ENCODE measurements at regions not wholly inside any gene's neighbourhood (a gene's known extent, or its start where the extent isn't known, plus 50 kb on each side); places are given as distances from the start of the nearest gene placed in this dataset.

- no peak for DNase-seq
Observed at GRCh38 chr20:40588891-40589290, 100.1 kb downstream of the MAFB start.

- DNase-seq, result no peak
Observed at GRCh38 chr20:40587038-40587437, 102.0 kb downstream of the MAFB start.

- no peak for DNase-seq
Observed at GRCh38 chr20:40584130-40584809, 104.8 kb downstream of the MAFB start.

- no peak for DNase-seq
Observed at GRCh38 chr20:40583636-40584035, 105.4 kb downstream of the MAFB start.

GRCh38 chr20:40583205-40583604 lies 105.8 kb downstream of the MAFB start:
- DNase-seq, result no peak

- DNase-seq, result no peak
Observed at GRCh38 chr20:40582531-40582930, 106.5 kb downstream of the MAFB start.

GRCh38 chr20:40579701-40580100 lies 109.3 kb downstream of the MAFB start:
- no peak for DNase-seq

GRCh38 chr20:40578961-40579360 lies 110.1 kb downstream of the MAFB start:
- no peak for DNase-seq

GRCh38 chr20:40575851-40576250 lies 113.2 kb downstream of the MAFB start:
- DNase-seq, result no peak

GRCh38 chr20:40572251-40572650 lies 116.8 kb downstream of the MAFB start:
- DNase-seq, result no peak

GRCh38 chr20:40571639-40572038 lies 117.4 kb downstream of the MAFB start:
- DNase-seq, result peak; percentile 50 to 60

GRCh38 chr20:40568200-40568599 lies 120.8 kb downstream of the MAFB start:
- DNase-seq, result no peak

GRCh38 chr20:40565682-40566040 lies 123.4 kb downstream of the MAFB start:
- DNase-seq, result no peak

GRCh38 chr20:40565001-40565681 lies 123.9 kb downstream of the MAFB start:
- no peak for DNase-seq

GRCh38 chr20:40563296-40563950 lies 125.6 kb downstream of the MAFB start:
- no peak for DNase-seq

GRCh38 chr20:40562031-40562430 lies 127.0 kb downstream of the MAFB start:
- no peak for DNase-seq

GRCh38 chr20:40561187-40561586 lies 127.8 kb downstream of the MAFB start:
- DNase-seq, result no peak

- DNase-seq, result no peak
Observed at GRCh38 chr20:40558212-40558611, 130.8 kb downstream of the MAFB start.

- DNase-seq, result no peak
Observed at GRCh38 chr20:40551125-40551530, 137.9 kb downstream of the MAFB start.

- DNase-seq, result no peak
Observed at GRCh38 chr20:40547483-40548091, 141.4 kb downstream of the MAFB start.

- no peak for DNase-seq
Observed at GRCh38 chr20:40545478-40545877, 143.6 kb downstream of the MAFB start.

- DNase-seq, result no peak
Observed at GRCh38 chr20:40542065-40542464, 147.0 kb downstream of the MAFB start.

GRCh38 chr20:40540166-40540565 lies 148.9 kb downstream of the MAFB start:
- no peak for DNase-seq

- no peak for DNase-seq
Observed at GRCh38 chr20:40538131-40538530, 150.9 kb downstream of the MAFB start.

All from AML-193 (cell line).